ENCODE measurements at regions not wholly inside any gene's neighbourhood (a gene's known extent, or its start where the extent isn't known, plus 50 kb on each side); places are given as distances from the start of the nearest gene placed in this dataset.

GRCh38 chr16:63331111-63331510, 1294.9 kb upstream of the CDH8 start:
- DNase-seq: no peak

- DNase-seq: no peak
Observed at GRCh38 chr16:63326736-63327339, 1290.6 kb upstream of the CDH8 start.

DNA sequence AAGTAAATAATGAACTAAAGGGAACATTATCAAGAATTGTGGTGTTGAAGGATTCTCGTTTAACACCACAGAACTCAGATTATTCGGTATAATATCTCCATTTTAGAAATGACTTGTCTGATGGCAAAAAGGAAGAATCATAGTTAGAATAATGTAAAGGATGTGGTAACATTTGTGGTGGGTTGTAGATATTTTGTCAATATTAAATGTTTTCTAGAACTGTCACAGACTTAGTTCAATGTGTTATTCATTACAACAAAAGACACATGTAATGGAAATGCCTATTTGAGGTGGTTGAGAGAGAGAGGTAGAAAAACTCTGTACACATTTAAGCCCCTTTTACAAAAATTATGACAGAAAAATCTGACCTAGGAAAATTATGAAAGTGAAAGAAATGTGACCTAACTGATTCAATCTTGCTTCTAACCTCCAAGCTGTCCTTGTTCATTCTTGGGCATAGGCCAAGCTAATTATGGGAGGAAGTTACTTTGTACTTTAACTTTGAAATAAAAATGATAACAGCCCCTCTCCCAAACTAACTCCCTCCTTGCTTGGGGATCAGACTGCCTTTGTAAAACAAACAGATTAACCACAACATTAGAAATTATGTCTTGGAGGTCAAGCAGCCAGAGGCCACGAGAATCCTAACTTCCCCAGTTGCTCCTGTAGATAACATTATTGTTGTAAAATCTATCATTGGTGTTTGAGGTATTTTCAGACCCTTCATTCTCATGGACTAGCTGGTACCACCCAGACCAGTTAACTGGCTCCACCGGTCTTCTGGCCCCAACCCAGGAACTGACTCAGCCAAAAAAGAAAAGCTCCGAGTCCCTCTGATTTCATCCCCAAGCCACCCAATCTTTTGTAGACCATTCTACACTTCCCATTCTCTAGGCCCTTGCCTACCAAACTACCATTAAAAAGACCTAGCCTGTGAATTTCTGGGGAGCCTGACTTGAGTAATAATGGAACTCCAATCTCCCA, 1287.8 kb upstream of the CDH8 start:
- DNase-seq: no peak

- DNase-seq: no peak
Observed at GRCh38 chr16:63323055-63323454, 1286.8 kb upstream of the CDH8 start.

GRCh38 chr16:63315229-63315628, 1279.0 kb upstream of the CDH8 start:
- DNase-seq: no peak

DNA sequence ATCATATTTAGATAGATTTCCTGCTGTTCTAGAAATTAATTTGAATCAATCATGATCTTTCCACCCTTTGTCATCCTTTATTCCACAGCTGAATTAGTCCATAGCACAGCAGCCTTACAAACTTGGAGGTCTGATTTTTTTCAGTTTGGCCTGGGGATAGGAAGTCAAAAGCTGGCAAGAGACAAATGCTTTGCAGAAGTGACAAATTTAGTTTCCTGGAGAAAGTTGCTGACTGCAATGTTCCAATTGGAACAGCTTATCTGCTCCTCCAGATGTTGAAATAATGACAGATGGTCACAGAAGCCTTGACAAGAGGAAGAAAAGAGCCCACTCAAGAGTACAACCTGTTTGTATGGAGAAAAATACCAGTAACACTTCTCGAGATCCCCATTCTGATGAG, 1276.1 kb upstream of the CDH8 start:
- no peak for DNase-seq

DNA sequence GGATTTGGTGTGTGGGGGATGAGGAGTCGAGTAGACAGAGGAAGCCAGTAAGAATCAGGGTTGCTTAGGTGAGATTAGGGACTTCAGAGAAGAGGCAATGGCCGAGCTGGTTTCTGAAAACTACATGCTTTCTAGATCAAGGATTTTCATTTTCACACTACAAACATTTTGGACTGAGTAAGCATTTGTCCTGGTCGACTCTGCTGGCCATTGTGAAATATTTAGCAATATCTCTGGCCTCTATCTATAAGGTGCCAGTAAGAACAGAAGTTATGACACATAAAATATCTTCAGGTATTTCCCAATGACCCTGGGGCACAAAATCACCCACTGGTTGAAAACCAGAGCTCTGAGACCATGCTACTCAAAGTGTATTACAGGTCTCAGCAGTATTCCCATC, 1275.1 kb upstream of the CDH8 start:
- DNase-seq: no peak

DNA sequence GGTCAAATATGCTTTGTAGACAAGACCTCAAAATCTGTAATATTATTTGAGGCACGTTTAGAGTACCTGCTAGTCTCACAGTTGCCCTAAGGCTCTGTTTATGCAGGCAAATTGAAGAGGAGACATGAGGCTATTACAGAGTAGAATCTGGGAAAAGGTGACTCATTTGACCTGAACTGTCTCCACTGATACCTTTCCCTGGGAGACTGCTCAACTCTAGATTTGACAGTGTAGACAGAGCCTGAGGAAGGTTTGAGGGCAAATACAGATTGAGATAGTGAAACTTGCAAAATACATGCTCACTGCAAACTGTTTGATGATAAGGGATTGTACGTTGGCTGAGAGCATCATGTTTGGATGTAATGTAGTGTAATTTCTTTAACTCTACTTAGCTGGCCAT, 1266.6 kb upstream of the CDH8 start:
- DNase-seq: no peak

DNA sequence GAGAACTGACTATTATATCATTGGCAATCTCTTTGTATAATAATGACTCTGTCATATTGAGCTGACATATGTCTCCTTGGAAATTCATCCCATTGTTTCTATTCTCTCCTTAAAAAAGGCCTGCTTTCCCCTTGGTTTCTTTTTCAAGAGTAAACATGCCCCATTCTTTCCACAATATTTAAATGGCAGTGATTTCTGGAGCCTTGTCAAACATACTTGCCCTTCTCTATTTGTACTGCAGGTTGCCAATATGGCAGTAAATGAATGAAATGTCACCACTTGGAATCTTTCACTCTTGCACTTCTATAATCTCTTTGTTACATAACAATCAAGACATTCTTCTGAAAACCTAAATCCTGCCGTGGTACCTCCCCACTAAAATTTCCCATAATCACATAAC, 1265.1 kb upstream of the CDH8 start:
- DNase-seq: no peak

DNA sequence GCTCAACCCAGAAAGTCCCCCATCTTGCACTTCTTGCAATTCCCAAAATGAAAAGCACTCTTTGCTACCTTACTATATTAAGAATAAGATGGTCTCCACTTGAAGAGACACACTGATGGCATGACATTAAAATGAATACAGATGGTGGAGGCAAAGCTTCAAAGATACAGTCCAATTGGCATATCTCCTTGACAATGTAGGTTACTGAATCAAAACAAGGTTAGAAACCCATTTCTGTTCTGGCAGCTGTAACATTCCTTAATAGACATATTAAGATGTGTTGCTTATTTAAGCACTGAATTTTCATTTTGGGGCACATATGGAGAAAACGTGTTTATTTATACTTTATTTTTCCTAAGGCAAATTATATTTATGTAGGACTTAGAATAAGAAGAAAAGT, 1262.8 kb upstream of the CDH8 start:
- DNase-seq: no peak

GRCh38 chr16:63292036-63292435, 1255.8 kb upstream of the CDH8 start:
- no peak for DNase-seq

DNA sequence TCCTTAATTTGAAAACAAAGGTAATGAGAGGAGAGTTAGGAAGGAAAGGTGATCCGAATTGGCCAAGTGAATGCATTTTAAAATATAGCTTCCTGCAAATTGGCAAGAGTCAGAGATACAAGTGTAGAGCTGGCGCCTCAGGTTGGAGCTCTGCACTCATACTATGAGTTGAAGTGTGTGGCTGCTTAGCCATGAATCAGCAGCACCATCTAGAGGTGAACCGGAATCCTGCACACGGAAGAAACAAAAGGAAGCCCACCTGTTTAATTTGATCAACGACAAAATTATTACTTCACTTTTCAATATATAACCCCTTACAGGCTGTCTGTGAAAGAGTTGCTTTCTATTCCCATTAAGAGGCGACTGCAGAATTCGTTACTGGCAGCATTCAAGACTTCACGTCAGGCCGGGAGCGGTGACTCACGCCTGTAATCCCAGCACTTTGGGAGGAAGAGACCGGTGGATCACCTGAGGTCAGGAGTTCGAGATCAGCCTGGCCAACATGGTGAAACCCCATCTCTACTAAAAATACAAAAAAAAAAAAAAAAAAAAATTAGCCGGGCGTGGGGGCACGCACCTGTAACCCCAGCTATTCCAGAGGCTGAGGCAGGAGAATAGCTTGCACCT, 1253.7 kb upstream of the CDH8 start:
- DNase-seq: peak; percentile 19

GRCh38 chr16:63287401-63287800, 1251.2 kb upstream of the CDH8 start:
- DNase-seq: no peak

DNA sequence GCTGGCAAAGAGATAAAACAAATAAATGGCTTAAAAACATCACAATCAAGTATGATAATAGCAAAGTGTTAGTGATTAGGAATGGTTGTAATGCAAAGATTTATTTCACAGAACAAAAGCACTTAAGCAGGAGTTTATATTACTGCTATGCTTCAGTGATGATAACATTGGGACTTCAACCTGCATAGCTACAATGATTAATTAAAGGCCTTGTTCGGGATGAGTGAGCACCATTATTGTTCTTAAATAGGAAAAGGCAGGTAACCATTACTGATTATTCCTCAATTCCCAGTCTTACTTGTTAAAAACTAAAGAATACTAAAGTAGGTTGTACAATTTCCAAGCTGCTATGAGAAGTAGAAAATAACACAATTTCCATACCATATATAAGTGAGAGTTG, 1247.5 kb upstream of the CDH8 start:
- no peak for DNase-seq

DNA sequence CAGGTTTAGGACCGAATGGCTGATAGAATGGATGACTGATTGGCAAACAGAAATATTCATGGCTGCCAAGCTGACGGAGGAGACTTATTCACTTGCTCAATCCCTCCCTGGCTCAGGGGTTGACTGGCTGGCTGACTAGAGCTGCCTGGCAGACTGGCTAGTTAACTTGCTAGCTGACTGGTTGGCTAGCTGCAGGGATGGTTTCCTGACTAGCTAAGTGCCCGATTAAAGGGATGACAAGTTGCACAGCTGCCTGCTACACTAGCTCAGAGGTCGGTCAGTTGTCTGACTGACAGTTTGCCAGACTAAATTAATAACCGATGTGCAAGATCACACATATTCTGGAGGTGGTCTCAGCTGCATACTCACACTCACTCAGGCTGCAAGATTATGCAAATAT, 1208.4 kb upstream of the CDH8 start:
- no peak for DNase-seq

DNA sequence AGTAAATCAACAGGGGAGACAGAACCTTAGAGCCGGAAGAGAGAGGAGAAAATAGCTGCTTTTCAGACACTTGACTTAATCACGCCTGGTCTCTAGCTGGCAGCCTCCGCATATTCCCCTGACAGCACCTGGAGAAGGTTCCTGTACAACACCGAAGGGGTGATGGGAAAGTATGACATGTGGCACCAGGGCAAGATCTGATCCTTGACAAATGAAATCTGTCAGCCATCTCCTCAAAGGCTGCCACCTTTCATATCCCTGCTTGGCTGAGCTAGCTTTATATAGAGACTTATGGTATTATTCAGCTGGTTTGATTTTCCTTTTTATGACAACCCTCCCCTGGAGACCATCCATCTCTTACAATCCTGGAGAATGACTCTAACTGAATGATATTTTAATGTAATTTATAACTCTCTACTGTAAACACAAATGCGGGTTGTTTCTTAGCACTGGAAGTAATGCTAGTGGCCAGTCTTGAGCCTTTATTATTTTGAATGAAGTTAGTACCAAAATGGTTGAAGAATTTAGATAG, 1205.3 kb upstream of the CDH8 start:
- DNase-seq: no peak

DNA sequence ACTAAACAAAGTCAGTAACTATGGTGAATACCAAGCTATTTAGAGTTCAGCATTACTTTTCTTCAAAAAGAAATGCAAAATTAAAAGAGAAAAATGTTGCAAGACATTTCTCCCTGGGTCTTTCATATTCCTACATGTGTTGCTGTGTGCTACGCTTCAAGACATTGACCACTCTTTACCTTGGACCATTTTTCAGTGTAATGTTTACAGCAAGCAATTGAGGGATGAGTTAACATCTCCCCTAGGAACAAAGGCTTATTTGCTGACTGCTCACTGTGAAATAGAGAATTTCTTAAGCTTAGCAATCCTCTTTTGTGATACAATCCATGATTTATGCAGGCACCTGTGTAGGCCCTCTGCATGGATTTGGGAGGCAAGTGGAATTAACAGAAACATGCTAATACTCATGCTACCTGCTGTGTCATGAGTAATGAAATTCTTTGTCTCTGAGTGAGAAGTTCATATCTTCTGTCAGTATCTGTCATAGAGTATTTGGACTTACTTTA, 1202.9 kb upstream of the CDH8 start:
- DNase-seq: no peak

- no peak for DNase-seq
Observed at GRCh38 chr16:63230421-63231040, 1194.3 kb upstream of the CDH8 start.

- DNase-seq: no peak
Observed at GRCh38 chr16:63228259-63228658, 1192.0 kb upstream of the CDH8 start.

GRCh38 chr16:63223851-63224250, 1187.6 kb upstream of the CDH8 start:
- no peak for DNase-seq

DNA sequence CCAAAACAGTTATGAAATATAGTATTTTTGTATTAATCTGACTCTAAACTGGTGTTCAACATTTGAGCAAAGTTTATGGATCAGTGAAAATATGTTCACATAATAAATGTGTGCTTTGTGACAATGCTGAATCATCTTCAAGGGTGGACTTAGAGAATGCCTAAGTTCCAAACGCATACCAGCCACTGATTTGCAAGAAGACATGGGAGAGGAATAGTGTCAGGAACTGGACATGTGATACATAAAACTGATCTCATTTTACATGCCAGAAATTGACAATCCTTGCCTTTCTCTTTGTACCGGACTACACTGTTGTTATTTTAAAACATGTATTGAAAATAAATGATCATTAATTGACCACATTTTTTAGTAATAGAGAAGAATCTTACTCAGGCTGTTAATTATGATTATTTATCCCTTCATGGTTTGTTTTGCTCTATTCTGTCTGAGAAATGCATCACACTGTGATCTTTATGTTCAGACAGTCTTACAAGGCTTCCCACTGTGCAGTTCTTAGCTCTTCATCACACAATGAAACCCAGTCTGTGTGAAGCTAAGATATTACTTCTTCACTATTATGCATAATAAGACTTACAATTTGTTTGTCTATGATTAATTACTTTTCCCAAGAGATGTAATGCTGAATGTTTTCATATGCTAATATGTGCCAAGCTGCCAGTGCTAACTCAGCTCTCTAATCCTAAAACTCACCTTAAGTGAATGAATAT, 1180.6 kb upstream of the CDH8 start:
- no peak for DNase-seq

DNA sequence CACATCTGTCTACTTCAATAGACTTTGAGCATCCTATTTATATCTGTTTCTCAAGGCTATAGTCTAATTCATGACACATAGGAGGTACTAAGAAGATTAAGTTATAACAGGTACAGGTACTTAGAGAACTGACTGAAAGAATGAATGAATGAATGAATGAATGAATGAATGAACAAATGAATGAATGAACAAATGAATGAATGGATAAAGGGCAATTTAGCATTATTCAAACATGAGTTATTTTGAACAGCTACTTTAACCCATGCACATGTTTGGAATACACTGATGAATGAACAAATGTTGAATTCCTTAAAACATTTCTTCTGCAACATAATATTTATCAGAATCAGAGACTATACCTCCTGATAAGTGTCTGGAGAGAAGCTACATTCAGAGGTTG, 1165.6 kb upstream of the CDH8 start:
- DNase-seq: no peak
